NCI-H2196 (cell line): ENCODE measurements at regions not wholly inside any gene's neighbourhood (a gene's known extent, or its start where the extent isn't known, plus 50 kb on each side); places are given as distances from the start of the nearest gene placed in this dataset.

Source experiments
- DNase-seq: peaks from one replicate; lab custom pipeline; 2025; ENCODE audit not compliant: unreplicated experiment; lab: John Stamatoyannopoulos, UW

GRCh38 chr4:63644396-63644795 lies 764.9 kb downstream of the TECRL start:
- DNase-seq, result no peak

DNA sequence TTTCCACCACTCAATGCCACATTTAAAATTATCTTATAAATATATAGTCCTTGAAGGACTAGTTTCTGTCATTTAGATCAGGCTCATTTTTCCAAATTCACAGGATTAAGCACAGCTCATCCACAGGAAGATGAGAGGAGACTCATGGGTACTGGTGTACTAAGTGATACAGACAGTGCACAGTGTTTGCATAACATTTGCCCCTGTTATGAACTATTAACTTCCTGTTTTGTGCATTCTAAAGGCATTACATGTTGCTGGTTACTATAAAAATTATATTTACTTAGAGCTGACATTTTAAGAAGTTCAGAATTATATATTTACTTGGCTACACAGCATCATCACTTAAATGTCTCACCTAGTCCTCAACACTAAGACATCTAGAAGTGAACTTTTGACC lies 772.0 kb downstream of the TECRL start:
- DNase-seq, result no peak

DNA sequence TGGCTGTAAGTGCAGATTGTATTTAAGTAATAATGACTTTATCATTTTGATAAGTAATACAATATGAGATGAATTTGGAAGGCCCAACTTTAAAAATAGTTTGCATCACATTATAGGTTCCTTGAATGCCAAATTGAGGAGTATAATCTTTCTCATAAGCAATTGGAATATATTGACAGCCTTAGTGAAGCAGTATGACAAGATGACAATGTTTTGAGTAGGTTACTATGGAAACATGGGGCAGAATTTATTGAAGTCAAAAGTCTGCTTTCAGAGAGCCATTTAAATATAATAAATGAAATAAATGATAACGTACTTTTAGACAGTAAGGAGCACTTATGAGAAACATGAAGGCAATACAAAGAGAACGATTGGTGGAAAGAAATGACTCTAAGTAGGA lies 776.4 kb downstream of the TECRL start:
- DNase-seq, result no peak

GRCh38 chr4:63620271-63620670 lies 789.0 kb downstream of the TECRL start:
- DNase-seq, result no peak

DNA sequence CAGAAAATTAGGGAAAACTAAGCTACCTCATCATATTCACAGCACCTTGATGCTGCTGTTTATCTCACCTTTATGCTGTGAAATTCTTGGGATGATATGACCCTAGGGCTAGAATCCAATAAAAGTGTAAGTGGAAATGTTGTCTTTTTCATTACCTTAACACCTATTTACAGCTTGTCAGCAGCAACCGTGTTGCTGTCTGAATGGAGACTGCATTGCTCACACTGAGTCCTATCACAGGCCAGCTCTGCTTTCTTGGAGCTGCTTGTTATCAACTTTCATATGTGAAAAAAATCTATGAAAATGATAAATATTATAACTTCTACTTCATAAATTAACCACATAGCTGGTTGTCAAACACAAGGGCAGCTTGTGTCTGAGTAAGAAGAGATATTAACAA lies 789.5 kb downstream of the TECRL start:
- DNase-seq, result no peak

GRCh38 chr4:63618883-63619718 lies 790.1 kb downstream of the TECRL start:
- DNase-seq, result no peak

- no peak for DNase-seq
Observed at GRCh38 chr4:63607169-63607872, 801.9 kb downstream of the TECRL start.

DNA sequence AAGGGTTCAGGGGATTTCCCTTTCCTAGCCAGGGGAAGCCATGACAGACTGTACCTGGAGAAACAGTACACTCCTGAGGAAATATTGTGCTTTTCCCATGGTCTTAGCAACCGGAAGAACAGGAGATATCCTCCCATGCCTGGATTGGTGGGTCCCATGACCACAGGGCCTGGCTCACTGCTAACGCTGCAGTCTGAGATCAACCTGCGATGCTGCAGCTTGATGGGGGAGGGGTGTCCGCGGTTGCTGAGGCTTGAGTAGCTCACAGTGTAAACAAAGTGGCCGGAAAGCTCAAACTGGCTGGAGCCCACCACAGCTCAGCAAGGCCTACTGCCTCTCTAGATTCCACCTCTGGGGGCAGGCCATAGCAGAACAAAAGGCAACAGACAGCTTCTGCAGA lies 819.5 kb downstream of the TECRL start:
- DNase-seq, result no peak

DNA sequence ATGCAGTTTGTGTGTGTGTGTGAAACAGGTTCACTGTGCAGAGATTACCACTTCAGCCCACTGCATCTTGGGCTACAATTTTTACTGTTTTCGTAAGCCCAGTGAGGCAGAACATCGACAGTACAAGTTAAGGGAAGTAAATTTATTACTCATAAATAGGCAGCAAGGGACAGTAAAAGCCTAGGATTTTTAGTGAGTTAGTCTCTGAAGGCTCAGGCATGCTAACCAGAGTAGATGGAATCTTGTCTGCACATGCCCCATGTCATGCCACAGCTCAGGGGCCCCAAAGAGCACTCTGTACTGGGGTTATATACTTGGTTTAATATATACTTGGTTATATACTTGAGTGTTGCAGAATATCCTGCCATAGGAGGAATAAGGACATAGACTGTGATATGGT lies 825.7 kb downstream of the TECRL start:
- no peak for DNase-seq

DNA sequence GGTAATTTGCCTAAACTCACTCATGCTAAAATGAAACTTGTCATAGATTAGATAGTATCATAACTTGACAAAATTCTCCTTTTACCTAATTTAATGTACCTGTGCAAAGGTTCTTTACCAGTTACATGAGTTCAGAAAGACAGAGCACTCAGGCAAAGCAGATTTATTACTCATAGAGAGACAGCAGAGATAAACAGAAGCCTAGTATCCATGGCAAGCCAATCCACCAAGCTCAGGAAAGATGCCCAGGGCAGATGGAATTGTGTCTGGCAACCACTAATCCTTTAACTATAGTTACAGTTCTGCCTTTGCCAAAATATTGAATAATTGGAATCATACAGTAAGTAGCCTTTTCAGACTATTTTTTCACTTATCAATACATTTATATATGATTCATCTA lies 826.2 kb downstream of the TECRL start:
- no peak for DNase-seq

- no peak for DNase-seq
Observed at GRCh38 chr4:63580796-63581475, 828.3 kb downstream of the TECRL start.

DNA sequence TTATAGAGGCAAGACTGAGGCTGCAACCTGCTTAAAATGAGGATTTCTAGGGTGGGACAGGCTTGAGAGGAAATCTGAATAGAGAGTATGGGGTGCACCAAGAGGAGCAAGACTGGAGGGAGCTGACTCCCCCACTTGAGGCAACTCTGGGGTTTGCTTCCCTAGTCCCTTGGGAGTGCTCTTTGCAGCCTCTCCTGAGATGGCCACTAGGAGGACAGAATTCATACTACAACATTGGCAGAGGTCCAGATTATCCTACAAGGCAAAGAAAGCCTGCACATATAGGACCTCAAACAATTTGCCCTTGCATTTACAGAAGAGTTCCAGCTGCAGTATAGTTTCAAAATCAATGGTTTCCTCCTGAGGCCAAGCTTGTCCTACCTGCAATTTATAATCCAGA lies 830.9 kb downstream of the TECRL start:
- DNase-seq, result no peak

- no peak for DNase-seq
Observed at GRCh38 chr4:63566658-63567057, 842.6 kb downstream of the TECRL start.

DNA sequence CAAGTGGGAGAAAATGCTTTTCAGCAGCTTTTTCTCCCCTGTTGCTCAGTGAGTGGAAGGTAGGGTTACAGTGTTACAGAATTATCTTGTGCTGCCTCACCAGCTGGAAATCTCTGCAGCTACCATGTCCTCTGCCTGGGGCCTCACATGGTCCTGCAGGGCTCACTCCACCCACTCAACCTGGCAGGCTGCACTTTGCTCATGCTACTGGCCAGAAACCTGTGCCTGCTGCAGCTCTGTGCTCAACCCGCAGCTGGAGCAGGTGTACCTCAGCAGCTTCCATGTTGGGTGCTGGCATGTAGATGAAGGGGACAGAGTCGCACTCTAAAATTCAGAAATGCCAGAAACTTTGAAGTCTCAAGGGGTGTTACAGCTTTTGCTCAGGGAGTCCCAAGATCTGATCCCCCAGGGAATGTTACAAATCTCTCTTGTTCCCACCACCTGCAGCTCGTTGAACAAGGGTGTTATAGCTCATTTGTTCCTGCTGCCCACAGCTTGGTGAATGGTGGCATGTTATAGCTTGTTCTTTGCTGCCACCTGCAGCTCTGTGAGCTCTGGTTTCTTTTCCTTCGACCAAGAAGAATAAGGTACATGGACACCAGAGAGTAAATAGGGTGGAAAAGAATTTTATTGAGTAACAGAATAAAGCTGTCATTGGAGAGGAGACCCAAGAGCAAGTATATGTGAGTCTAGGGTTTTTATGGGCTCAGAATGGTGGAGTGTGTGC lies 845.8 kb downstream of the TECRL start:
- no peak for DNase-seq

DNA sequence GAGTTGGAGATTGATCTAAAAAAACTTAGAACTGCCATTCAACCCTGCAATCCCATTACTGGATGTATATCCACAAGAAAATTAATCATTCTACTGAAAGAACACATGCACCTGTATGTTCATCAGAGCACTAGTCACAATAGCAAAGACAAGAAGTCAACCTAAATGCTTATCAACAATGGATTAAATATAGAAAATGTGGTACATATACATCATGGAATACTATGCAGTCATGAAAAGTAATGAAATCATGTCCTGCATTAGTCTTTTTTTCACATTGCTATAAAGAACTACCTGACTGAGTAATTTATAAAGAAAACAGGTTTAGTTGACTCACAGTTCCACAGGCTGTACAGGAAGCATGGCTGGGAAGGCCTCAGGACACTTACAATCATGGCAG lies 850.5 kb downstream of the TECRL start:
- no peak for DNase-seq

DNA sequence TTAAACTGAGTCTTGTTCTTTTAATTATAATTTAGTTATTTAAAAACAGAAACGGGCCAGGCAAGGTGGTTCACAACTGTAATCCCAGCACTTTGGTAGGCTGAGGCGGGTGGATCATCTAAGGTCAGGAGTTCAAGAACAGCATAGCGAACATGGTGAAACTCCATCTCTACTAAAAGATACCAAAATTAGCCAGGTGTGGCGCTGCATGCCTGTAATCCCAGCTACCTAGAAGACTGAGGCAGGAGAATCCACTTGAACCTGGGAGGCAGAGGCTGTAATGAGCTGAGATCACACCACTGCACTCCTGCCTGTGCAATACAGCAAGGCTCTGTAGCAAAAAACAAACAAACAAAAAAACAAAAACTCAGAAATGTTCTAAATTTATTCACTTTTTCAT lies 852.9 kb downstream of the TECRL start:
- no peak for DNase-seq

DNA sequence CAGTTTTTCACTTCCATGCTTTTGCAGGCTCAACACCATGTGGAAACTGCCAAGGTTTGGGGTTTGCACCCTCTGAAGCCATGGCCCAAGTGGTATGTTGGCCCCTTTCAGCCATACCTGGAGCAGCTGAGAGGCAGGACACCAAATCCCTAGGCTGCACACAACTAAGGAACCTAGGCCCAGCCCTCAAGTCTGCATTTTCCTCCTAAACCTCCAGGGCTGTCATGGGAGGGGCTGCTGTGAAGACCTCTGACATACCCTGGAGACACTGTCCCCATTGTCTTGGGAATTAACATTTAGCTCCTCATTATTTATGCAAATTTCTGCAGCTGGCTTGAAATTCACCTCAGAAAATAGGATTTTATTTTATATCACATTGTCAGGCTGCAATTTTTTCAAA lies 856.1 kb downstream of the TECRL start:
- DNase-seq, result no peak

- no peak for DNase-seq
Observed at GRCh38 chr4:63541828-63542227, 867.4 kb downstream of the TECRL start.

DNA sequence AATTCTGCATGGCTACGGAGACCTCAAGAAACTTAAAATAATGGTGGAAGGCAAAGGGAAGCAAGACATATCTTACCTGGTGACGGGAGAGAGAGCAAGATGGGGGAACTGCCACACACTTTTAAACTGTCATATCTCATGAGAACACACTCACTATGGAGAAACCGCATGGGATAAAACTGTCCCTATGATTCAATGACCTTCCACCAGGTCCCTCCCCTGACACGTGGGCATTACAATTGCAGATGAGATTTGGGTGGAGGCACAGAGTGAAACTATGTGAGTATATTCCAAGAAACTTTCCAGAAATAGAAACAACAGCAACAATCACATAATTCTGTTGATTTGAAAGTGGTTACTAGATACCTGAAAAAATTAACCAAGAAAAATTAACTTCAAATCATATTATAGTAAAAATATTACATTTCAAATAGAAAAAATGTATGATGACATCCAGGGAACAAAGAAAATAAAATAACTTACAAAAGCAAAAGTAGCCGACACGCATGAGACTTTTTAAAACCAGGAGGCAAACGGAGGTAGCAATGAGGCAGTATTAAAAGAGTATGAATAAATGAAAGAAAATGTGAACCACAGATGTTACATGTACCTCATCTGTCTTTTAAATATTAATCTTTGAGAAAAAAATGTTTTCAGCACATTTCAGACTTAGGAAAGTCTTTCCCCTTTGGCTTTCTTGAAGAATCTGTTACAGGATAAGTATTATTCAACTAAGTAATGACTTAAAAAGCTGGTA lies 879.5 kb downstream of the TECRL start:
- no peak for DNase-seq

- no peak for DNase-seq
Observed at GRCh38 chr4:63528256-63528991, 880.8 kb downstream of the TECRL start.
